G401 (cell line): ENCODE measurements at regions not wholly inside any gene's neighbourhood (a gene's known extent, or its start where the extent isn't known, plus 50 kb on each side); places are given as distances from the start of the nearest gene placed in this dataset.
"Not testable (repeated sequence)": the region's sequence is repeated elsewhere in the genome, so short reads cannot be mapped to it uniquely, and the experiment has no call there.

Experiments used
- DNase-seq: peaks from one replicate; pipeline ENCODE4 v3.0.0-alpha.2; 2015; ENCODE audit warnings: low spot score
- in situ Hi-C: cut with HindIII; loops from 2 replicates; pipeline ENCODE4 v1.10.0; 2016; ENCODE audit warnings: low sequenced_read_pairs, mixed read lengths

DNA sequence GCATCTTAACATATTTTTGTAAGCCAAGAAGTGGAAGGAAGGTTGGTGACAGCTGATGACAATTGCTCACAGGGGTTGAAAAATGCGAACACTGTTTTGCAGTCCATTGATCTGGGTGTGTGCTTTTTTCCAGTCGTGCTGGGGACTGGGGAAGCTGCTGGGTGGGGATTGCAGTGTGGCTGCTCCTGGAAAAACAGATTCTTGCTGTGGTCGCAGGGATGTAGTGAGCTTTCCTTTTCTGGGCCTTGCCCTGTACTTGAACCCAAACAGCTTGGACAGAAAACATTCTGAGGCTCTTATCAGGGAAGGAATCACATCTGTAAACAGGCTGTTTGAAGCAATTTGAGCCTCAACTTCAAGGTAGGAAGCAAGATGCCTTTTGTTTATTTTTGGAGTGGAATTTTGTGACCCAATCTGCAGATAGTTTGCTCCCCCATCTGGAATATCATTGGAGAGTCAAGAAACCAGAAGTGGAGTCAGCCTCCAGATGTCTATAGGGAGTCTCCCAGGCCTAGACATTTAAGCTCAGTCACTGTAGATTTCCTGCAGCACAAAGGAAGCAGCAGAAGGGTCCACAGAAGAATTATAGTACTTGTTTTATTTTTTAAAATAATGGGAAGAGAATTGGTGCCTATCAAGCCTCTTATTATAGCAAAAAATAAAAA, 279.2 kb upstream of the FERMT1 start:
- in situ Hi-C loops: no loop called here
- DNase-seq: no peak

DNA sequence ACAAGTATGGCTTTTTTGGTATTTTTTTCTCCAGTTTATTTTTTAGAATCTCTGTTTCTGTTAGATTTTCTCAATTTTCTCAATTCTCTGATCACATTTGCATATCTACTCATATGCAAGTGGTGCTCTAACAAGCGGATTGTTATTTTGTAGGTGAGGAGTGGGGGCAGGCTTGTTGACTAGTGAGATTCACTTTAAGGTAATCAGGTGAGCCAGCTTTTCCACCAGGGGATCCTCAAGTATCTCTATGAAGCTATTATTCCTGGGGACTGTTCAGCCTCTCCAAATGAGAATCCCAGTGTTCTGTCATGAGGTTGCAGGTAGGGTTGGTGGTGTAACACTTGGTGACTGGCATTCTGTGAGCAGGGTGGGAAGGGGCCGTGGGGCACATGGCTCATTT, 274.3 kb upstream of the FERMT1 start:
- DNase-seq: no peak
- in situ Hi-C loops: no loop called here

GRCh38 chr20:6395695-6396094, 272.9 kb upstream of the FERMT1 start:
- in situ Hi-C loops: no loop called here
- DNase-seq: no peak

DNA sequence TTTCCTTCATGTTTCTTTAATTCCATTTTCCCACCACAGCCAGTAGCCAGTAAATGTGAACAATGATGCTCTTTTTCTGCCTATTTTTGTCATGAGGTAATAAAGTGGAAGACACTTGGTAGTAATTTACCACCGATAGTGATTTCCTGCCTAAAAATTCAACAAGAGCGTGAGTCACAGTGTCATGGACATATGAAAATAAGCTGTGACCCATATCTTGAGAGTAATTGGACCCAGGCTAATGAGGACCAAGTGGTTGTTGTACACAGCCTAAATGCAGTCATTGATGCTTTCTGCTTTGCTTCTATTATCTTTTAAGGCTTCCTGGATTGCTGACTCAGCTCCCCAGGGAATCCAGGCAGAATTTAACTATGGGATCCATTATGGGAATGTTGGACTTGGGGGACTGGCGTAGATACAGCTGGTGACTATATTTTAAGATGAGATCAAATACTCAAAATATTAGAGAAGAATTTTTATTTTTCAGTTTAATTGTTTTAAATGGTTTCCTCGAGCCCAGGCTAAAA, 265.9 kb upstream of the FERMT1 start:
- in situ Hi-C loops: no loop called here
- no peak for DNase-seq

GRCh38 chr20:6384956-6385486, 262.2 kb upstream of the FERMT1 start:
- in situ Hi-C loops: no loop called here
- DNase-seq: no peak

- in situ Hi-C loops: no loop called here
- no peak for DNase-seq
Observed at GRCh38 chr20:6384380-6384779, 261.6 kb upstream of the FERMT1 start.

DNA sequence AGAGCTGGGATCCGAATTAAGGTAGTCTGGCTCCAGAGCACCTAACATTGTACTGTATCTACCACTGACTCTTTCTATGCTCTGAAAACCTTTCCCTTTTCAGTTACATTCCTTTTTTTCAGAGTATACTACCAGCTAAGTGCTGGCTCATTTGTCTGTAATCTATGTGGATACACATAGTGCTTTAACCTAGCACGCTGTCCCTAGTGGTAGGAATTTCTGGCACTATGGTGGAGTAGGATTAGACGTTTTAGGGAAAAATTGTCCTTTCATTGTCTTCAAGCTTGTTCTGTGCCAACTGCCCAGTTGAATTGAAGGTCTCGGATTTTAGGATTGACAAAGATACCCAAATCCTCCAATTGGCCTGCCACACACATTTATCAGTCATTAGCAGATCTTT, 259.1 kb upstream of the FERMT1 start:
- in situ Hi-C loops: no loop called here
- no peak for DNase-seq

GRCh38 chr20:6362245-6362644, 239.4 kb upstream of the FERMT1 start:
- in situ Hi-C loops: no loop called here
- no peak for DNase-seq

- no peak for DNase-seq
- in situ Hi-C loops: no loop called here
Observed at GRCh38 chr20:6360766-6361165, 237.9 kb upstream of the FERMT1 start.

- no peak for DNase-seq
- in situ Hi-C loops: no loop called here
Observed at GRCh38 chr20:6355754-6356451, 233.1 kb upstream of the FERMT1 start.

DNA sequence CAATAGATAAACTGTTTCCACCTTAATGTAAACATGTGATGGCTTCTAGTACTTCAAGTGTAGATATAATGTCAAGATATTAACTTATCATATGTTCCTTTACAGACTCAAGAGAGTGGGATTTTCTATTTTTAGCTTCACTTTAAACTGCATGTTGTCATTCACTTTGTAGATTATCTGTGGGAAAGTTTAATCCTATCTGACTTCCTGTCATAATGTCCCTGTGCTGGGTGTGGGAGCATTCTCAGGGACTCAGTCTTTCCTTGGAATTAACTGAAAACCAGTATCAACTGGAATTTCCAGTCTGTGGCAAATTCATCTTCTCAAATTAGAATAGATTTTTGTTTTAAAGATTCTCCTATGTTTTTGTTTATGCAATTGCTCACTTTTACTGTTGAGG, 226.1 kb upstream of the FERMT1 start:
- in situ Hi-C loops: no loop called here

DNA sequence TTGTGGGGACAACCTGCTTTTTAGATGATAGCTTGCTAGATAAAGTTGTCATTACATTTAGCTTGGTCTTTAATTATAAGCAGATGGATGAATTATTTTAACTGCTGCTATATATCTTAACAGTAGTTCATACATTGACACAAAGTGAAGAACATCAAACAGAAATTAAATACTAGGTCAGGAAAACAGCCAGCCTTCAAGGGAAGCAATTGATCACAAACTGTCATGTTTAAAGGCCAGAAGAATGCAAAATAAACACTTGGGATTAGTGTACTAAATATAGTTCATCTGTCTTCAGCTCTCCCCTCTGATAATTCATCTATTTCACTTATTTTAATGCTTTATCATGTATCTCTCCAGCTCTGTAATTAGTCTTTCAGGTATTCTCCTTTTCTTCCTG, 225.1 kb upstream of the FERMT1 start:
- in situ Hi-C loops: no loop called here
- DNase-seq: no peak

More for the DNA sequence above, 226.1 kb upstream of the FERMT1 start:
- DNase-seq: no peak

DNA sequence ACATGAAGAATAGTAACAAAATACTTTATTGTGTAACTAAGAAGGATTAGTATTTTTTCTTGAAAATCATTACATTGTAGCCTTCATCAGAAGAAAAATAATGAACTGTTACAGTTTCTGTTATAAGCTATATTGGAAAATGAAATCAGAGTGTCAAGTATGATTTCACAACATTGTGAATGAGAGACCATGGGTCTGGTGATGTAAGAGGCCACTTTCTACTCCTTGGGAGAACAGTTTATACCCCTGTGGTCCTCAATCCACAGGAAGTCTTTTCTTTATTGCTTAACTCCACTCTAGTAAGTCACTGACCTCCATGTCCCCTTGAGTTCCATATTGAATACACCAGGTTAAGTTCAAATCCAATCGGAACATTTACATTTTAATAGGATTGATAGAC, 218.7 kb upstream of the FERMT1 start:
- in situ Hi-C loops: no loop called here
- no peak for DNase-seq

DNA sequence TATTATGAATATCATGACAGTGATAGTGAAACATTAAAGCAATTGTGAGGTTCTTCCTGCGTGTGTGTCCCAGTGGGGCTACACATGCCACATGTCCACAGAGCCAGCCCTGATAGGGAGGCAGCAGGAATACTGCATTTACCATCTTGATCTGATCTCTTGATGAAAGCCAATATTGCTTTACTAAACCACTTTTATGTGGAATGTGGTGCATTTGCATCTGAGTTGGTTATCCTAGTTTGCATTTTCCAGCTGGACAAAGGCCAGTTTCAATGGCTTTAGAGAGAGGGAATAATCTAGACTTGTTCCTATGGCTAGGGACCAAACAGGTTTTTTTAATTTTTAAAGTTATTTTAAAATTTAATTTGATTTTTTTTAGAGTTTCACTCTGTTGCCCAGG, 216.3 kb upstream of the FERMT1 start:
- no peak for DNase-seq
- in situ Hi-C loops: no loop called here

- in situ Hi-C loops: no loop called here
- no peak for DNase-seq
Observed at GRCh38 chr20:6333110-6333509, 210.3 kb upstream of the FERMT1 start.

DNA sequence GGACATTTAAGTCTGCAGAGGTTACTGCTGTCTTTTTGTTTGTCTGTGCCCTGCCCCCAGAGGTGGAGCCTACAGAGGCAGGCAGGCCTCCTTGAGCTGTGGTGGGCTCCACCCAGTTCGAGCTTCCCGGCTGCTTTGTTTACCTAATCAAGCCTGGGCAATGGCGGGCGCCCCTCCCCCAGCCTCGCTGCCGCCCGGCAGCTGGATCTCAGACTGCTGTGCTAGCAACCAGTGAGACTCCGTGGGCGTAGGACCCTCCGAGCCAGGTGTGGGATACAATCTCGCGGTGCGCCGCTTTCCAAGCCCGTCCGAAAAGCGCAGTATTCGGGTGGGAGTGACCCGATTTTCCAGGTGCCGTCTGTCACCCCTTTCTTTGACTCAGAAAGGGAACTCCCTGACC, 198.4 kb upstream of the FERMT1 start:
- DNase-seq, in situ Hi-C loops: not testable (repeated sequence)

GRCh38 chr20:6311841-6312655, 189.2 kb upstream of the FERMT1 start:
- in situ Hi-C loops: no loop called here
- DNase-seq: no peak

DNA sequence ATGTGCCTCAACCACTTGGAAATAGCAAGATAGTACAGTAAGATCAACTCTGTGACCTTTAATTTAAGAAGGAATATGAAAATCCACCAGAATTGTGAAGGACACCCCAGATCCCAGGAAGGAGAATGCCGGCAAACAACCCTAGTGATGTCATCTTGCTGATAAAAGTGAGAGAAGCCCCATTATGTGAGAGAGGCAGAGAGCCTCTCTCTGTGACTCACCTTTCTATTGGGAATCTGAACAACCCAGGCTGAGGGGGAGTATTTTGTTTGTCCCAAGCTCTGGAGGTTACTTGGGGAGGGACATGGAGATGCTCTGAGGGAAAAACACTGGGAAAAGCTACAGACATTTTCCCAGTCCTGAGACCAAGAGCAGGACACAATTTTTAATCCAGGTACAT, 188.3 kb upstream of the FERMT1 start:
- in situ Hi-C loops: no loop called here
- no peak for DNase-seq

GRCh38 chr20:6305536-6305935, 182.7 kb upstream of the FERMT1 start:
- no peak for DNase-seq
- in situ Hi-C loops: no loop called here

GRCh38 chr20:6302041-6302440, 179.2 kb upstream of the FERMT1 start:
- no peak for DNase-seq
- in situ Hi-C loops: no loop called here
